Progenitor cell of endocrine pancreas (in vitro differentiated cells): ENCODE measurements at regions not wholly inside any gene's neighbourhood (a gene's known extent, or its start where the extent isn't known, plus 50 kb on each side); places are given as distances from the start of the nearest gene placed in this dataset.
A peak's percentile ranks its signal among the peaks of the same experiment; 100 is the strongest.

Experiments
- DNase-seq: peaks from one replicate; pipeline ENCODE4 v3.0.0; 2021; ENCODE audit warnings: low spot score; ENCODE audit not compliant: unreplicated experiment
- H3K27ac Mint-ChIP-seq: 2 replicates; pipeline ENCODE4 v1.8.0; 2021; ENCODE audit warnings: mild to moderate bottlenecking, moderate library complexity, mixed read lengths
- H3K27me3 Mint-ChIP-seq: 2 replicates; pipeline ENCODE4 v1.8.0; 2021; ENCODE audit warnings: mixed read lengths
- H3K36me3 Mint-ChIP-seq: 2 replicates; pipeline ENCODE4 v1.8.0; 2022; ENCODE audit warnings: mixed read lengths; ENCODE audit not compliant: insufficient read depth
- H3K4me1 Mint-ChIP-seq: 2 replicates; pipeline ENCODE4 v1.8.0; 2021; ENCODE audit warnings: low read depth, mixed read lengths
- H3K4me3 Mint-ChIP-seq: 2 replicates; pipeline ENCODE4 v1.8.0; 2021; ENCODE audit warnings: low read depth, mild to moderate bottlenecking, moderate library complexity, mixed read lengths
- H3K9me3 Mint-ChIP-seq: 2 replicates; pipeline ENCODE4 v1.8.0; 2021; ENCODE audit warnings: low read depth, mixed read lengths
- TF ChIP-seq, protein P1 (sequence below): fragments of 200-600 bp; sonication (generic); IDR thresholded peaks from one replicate; pipeline ENCODE4 v1.5.0; 2021; ENCODE audit warnings: antibody characterized with exemption, mild to moderate bottlenecking; ENCODE audit not compliant: unreplicated experiment

DNA sequence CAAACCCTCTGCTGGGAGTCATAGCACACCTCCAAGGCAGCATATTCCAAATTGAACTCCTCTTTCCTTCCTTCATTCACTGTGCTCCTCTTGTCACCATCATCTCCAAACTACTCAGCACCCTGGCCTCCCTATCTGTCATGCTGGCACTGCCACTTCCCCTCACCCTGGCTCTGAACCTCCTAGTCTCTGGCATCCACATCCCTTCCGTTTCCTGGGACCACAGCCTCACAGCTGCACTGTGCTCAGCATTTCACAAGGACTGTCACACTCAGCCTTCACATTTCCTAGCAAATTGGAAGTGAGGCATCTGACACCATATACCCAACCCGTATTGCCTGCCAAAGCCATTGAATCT lies 124.7 kb downstream of the WDR11 start:
- DNase-seq = no peak
- Mint-ChIP-seq H3K27me3 (no peaks in the 10 kb centered on the region), H3K4me3 (no peak overlapping the region), H3K9me3 (peaks cover 22% of the 10 kb centered on the region), H3K36me3 (peaks cover 23% of the 10 kb centered on the region), H3K27ac (peak overlapping the region; percentile 15), H3K4me1 (peaks cover 35% of the 10 kb centered on the region)
- TF ChIP-seq, protein P1, sequence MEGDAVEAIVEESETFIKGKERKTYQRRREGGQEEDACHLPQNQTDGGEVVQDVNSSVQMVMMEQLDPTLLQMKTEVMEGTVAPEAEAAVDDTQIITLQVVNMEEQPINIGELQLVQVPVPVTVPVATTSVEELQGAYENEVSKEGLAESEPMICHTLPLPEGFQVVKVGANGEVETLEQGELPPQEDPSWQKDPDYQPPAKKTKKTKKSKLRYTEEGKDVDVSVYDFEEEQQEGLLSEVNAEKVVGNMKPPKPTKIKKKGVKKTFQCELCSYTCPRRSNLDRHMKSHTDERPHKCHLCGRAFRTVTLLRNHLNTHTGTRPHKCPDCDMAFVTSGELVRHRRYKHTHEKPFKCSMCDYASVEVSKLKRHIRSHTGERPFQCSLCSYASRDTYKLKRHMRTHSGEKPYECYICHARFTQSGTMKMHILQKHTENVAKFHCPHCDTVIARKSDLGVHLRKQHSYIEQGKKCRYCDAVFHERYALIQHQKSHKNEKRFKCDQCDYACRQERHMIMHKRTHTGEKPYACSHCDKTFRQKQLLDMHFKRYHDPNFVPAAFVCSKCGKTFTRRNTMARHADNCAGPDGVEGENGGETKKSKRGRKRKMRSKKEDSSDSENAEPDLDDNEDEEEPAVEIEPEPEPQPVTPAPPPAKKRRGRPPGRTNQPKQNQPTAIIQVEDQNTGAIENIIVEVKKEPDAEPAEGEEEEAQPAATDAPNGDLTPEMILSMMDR = no peak

DNA sequence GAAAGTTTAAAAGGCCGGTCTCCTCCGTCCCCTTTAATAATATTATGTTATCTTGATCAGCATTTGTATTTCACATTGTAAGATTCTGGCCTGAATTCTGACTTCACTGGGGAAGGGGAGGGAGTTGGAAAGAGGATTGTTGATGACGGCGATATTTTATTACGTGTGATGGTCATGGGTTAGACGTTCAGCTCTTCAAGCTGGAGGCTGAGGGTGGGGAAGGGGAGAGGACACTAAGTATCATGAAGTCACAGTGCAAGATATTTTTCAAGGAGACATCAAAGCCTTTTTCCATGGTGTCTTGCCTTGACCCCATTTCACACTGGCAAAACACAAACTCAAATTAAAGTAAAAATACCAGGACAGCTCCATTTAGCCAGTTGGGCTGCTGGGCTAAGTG lies 126.7 kb downstream of the WDR11 start:
- Mint-ChIP-seq H3K27me3 (no peaks in the 10 kb centered on the region), H3K4me1 (peaks cover 45% of the 10 kb centered on the region), H3K4me3 (no peak overlapping the region), H3K9me3 (peaks cover 22% of the 10 kb centered on the region), H3K36me3 (peaks cover 23% of the 10 kb centered on the region), H3K27ac (no peak overlapping the region)
- TF ChIP-seq, protein P1 = no peak
- DNase-seq = no peak

DNA sequence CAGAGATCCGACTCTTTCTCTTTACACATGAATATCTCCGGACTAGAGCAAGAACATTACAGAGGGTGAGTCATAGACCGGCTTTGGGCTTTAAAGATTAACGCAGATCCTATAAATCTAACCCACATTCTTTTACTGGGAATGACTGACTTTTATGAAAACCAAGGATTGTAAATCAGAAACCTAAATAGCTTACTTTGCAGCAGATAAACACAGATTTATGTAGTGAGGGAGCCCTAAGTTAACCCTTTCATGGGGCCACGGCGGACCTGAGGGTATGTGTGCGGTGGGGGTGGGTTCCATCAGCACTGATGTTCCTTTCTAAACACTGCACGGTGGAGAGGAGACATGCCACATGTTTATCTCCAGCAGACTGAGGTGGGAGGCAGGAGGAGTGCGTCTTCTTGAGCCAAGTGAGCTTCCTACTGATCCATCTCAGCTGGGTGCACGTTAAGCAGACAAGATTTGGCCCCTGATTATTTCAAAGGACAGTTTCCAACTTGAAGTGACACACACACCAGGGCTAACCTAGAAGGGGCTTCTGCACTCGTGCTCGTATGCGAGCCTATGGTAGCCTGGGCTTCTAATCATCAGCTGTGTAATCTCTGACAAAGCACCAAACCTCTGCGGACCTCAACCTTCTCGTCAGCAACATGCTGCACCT lies 127.6 kb downstream of the WDR11 start:
- peaks cover 22% of the 10 kb centered on the region for H3K9me3 Mint-ChIP-seq
- peak overlapping the region; percentile 72 for H3K4me3 Mint-ChIP-seq
- H3K36me3 Mint-ChIP-seq = peaks cover 18% of the 10 kb centered on the region
- TF ChIP-seq, protein P1 = no peak
- H3K27ac Mint-ChIP-seq = peak overlapping the region; percentile 98
- DNase-seq = no peak
- no peaks in the 10 kb centered on the region for H3K27me3 Mint-ChIP-seq
- H3K4me1 Mint-ChIP-seq = peaks cover 52% of the 10 kb centered on the region

DNA sequence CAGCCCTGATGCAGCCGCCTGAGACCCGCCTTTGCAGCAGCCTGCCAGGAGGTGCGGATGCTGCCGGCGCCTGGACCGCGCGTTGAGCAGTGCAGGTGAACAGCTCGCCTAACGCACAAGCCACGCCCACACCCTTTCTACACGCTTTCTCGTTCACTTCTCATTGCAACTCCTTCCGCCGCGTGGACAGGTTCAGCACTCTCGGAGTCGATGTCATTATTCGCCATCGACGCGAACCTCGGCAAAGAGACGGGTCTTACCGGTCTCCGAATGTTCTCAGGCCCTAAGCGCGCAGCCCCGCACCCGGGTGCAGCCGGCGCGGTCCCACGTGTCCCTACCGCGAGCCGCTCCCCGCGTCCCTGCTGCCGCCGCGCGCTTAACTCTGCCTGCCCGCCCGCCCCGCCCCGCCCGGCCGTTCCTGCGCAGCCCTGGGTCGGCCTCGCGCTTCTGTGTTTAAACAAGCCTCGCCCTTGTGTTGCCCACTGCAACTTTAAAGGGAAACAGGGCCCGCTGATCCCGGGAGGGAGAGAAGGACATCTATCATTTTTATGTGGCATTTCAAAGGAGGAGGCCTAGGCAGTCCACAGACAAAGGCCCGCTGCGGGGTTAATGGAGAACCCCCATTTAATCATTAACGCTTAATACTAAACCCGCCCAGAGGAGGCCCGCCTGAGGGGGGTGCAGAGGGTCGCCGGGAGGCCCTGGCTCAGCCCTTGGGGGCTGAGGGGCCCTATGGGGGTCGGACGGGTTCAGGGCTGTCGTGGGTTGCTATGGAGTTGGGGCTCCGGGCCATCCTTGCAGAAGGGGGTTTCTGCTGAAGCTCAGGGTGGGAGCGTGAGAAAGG lies 128.5 kb downstream of the WDR11 start:
- H3K27me3 Mint-ChIP-seq = no peaks in the 10 kb centered on the region
- peaks cover 56% of the 10 kb centered on the region for H3K4me1 Mint-ChIP-seq
- peaks cover 14% of the 10 kb centered on the region for H3K9me3 Mint-ChIP-seq
- peaks cover 12% of the 10 kb centered on the region for H3K36me3 Mint-ChIP-seq
- H3K27ac Mint-ChIP-seq = peak overlapping the region; percentile 98
- H3K4me3 Mint-ChIP-seq = peak overlapping the region; percentile 72
- TF ChIP-seq, protein P1 = no peak
- peak; percentile 74 for DNase-seq

DNA sequence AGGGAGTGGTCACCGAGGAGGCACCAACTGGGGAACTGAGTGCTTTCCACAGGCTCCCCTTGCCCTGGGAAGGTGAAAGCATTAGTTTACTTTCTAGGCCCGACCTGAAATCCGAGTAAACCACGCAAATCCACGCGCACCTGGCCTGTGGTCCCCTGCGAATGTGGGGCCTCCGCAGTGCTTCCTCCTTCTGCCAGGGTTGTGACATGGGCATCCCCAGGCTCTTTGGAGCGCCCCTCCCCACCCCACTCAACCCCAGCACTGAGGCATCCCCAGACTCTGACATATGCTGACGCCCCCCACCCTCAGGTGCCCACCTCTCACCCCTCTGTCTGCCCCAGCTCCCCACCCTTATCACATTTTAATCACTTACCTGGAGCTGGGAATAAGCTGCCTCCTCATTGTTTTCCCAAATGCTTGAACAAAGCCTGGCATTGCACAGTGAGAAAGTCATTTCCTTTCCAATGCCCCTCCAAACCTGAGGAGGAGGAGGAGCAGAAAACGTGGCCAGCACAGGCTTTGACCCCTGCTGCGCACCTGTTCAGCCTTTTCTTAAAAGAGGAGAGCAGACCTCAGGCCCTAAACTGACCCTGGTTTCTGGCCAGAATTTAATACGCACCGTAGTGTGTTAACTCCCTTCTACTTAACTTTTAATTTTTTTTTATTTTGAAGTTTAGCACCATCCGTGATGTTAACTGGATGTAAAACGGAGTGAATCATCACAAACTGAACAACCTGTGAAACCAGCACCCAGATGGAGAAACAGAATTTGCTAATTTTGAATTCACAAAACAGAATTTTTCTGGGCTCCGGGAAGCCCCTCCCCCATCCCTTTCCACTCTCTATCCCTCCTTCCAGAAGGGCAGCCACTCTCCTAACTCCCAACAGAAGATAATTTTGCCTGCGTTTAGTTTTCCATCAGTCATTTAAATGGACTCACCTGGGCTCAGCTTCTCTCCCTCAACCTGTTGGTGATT lies 129.4 kb downstream of the WDR11 start:
- H3K27ac Mint-ChIP-seq = peak overlapping the region; percentile 98
- peaks cover 56% of the 10 kb centered on the region for H3K4me1 Mint-ChIP-seq
- H3K4me3 Mint-ChIP-seq = peak overlapping the region; percentile 72
- no peaks in the 10 kb centered on the region for H3K27me3 Mint-ChIP-seq
- peaks cover 7% of the 10 kb centered on the region for H3K36me3 Mint-ChIP-seq
- DNase-seq = no peak
- peaks cover 10% of the 10 kb centered on the region for H3K9me3 Mint-ChIP-seq
- TF ChIP-seq, protein P1 = no peak
